WI38 (cell line): ENCODE measurements at regions not wholly inside any gene's neighbourhood (a gene's known extent, or its start where the extent isn't known, plus 50 kb on each side); places are given as distances from the start of the nearest gene placed in this dataset.

Experiments used
- H3K4me3 ChIP-seq: 2 replicates; pipeline ENCODE4 v1.5.1; 2011; ENCODE audit warnings: low read depth, mild to moderate bottlenecking, control low read depth, low read length
- CTCF ChIP-seq: IDR thresholded peaks from 2 replicates; pipeline ENCODE4 v1.5.1; 2012; ENCODE audit warnings: low read depth, mild to moderate bottlenecking, control low read depth, low read length

GRCh38 chr1:87928623-87929022 lies 599.9 kb downstream of the LMO4 start:
- no peak for TF ChIP-seq CTCF
- H3K4me3 ChIP-seq = no peak overlapping the region

- no peak for TF ChIP-seq CTCF
- no peak overlapping the region for H3K4me3 ChIP-seq
These were observed 601.2 kb downstream of the LMO4 start for GRCh38 chr1:87929906-87930305.

GRCh38 chr1:87930796-87931195 lies 602.1 kb downstream of the LMO4 start:
- H3K4me3 ChIP-seq = no peak overlapping the region
- TF ChIP-seq CTCF = no peak

DNA sequence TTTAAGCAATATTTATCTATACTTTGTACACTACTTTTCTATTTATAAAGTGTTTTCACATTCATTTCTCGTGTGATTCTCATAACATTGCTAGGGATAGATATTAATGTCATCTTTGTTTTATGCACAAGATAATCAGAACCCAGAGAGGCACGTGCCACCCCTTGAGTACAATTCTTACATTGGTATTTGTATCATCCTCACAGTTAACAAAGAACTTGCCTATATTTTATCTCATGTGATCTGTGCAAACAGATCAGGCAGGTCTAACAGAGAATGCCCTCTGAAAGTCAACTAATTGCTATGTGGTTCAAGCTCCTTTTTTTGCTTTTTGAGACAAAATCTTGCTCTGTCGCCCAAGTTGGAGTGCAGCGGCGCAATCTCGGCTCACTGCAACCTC lies 604.5 kb downstream of the LMO4 start:
- H3K4me3 ChIP-seq = no peak overlapping the region
- no peak for TF ChIP-seq CTCF

DNA sequence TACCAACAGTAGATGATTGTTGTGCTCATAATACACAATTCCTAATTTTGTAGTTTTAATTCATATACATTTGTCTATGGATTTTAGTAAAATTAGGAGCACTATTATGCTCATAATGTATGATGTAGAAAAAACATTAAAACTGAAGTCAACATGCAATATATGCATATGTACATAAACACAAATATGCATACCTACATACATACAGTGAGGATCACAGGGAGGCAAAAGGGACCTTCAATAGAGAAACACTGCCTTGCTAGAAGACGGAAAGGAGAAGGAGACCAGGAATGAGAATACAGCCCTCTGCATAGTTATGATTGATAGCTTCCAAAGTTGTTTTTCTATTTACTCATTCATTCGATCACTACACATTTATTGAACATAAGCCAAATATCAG lies 606.5 kb downstream of the LMO4 start:
- TF ChIP-seq CTCF = no peak

GRCh38 chr1:87937831-87938395 lies 609.2 kb downstream of the LMO4 start:
- no peak for TF ChIP-seq CTCF
- H3K4me3 ChIP-seq = no peak overlapping the region

More for the DNA sequence above, 606.5 kb downstream of the LMO4 start:
- no peak overlapping the region for H3K4me3 ChIP-seq

GRCh38 chr1:87938631-87939030 lies 610.0 kb downstream of the LMO4 start:
- no peak overlapping the region for H3K4me3 ChIP-seq
- no peak for TF ChIP-seq CTCF
